Loucy (cell line): ENCODE measurements at regions not wholly inside any gene's neighbourhood (a gene's known extent, or its start where the extent isn't known, plus 50 kb on each side); places are given as distances from the start of the nearest gene placed in this dataset.
"Not testable (repeated sequence)": the region's sequence is repeated elsewhere in the genome, so short reads cannot be mapped to it uniquely, and the experiment has no call there.

ENCODE experiments used
- H2AFZ ChIP-seq: fragments of 200-600 bp; sonication (generic); 2 replicates; pipeline ENCODE4 v1.6.0; 2016; ENCODE audit warnings: antibody characterized with exemption, mild to moderate bottlenecking, low read length, moderate library complexity
- H3F3A ChIP-seq: fragments of 200-600 bp; 2 replicates; pipeline ENCODE4 v1.6.0; 2016; ENCODE audit warnings: antibody characterized with exemption, low read depth, mild to moderate bottlenecking
- H3K27me3 ChIP-seq: fragments of 200-600 bp; sonication (generic); 2 replicates; pipeline ENCODE4 v1.6.1; 2014; ENCODE audit warnings: low read length, mild to moderate bottlenecking; ENCODE audit not compliant: insufficient read depth, poor library complexity, severe bottlenecking
- H3K36me3 ChIP-seq: fragments of 200-600 bp; sonication (generic); 2 replicates; pipeline ENCODE4 v1.6.1; 2016; ENCODE audit warnings: low read length; ENCODE audit not compliant: insufficient read depth
- H3K4me1 ChIP-seq: fragments of 200-600 bp; sonication (generic); 2 replicates; pipeline ENCODE4 v1.5.1; 2014; ENCODE audit warnings: low read length, mild to moderate bottlenecking; ENCODE audit not compliant: insufficient read depth, poor library complexity, severe bottlenecking
- H3K4me2 ChIP-seq: fragments of 200-600 bp; sonication (generic); 2 replicates; pipeline ENCODE4 v1.6.0; 2014; ENCODE audit warnings: antibody characterized with exemption, low read length, low read depth, mild to moderate bottlenecking; ENCODE audit not compliant: poor library complexity, severe bottlenecking
- H3K4me3 ChIP-seq: fragments of 200-600 bp; sonication (generic); 2 replicates; pipeline ENCODE4 v1.5.1; 2014; ENCODE audit warnings: low read length, mild to moderate bottlenecking, mixed read lengths; ENCODE audit not compliant: poor library complexity, severe bottlenecking
- H3K79me2 ChIP-seq: fragments of 200-600 bp; sonication (generic); 2 replicates; pipeline ENCODE4 v1.6.1; 2014; ENCODE audit warnings: low read length; ENCODE audit not compliant: insufficient read depth
- H3K9ac ChIP-seq: fragments of 200-600 bp; sonication (generic); 2 replicates; pipeline ENCODE4 v1.6.0; 2014; ENCODE audit warnings: mild to moderate bottlenecking, low read depth, low read length, moderate library complexity; ENCODE audit not compliant: poor library complexity, severe bottlenecking
- H3K9me2 ChIP-seq: fragments of 200-600 bp; sonication (generic); replicated peaks from 2 replicates; pipeline ENCODE4 v1.6.1; 2016; ENCODE audit warnings: low read depth, low read length, mixed read lengths
- H3K9me3 ChIP-seq: fragments of 200-600 bp; sonication (generic); 2 replicates; pipeline ENCODE4 v1.6.1; 2014; ENCODE audit warnings: mild to moderate bottlenecking, antibody characterized with exemption, low read length, low read depth; ENCODE audit not compliant: insufficient read depth
- H4K20me1 ChIP-seq: fragments of 200-600 bp; sonication (generic); 2 replicates; pipeline ENCODE4 v1.6.0; 2014; ENCODE audit warnings: antibody characterized with exemption, low read length, mild to moderate bottlenecking; ENCODE audit not compliant: insufficient read depth, poor library complexity, severe bottlenecking

GRCh38 chr1:146770998-146771397 is 167.1 kb upstream of the NBPF12 start:
- H3F3A ChIP-seq, H3K9me2 ChIP-seq, H3K9me3 ChIP-seq, H3K4me1 ChIP-seq, H3K79me2 ChIP-seq, H3K36me3 ChIP-seq, H2AFZ ChIP-seq, H3K4me3 ChIP-seq, H3K27me3 ChIP-seq, H3K9ac ChIP-seq, H4K20me1 ChIP-seq, H3K4me2 ChIP-seq: not testable (repeated sequence)

GRCh38 chr1:146763234-146763633 is 174.9 kb upstream of the NBPF12 start:
- not testable (repeated sequence) for H3F3A ChIP-seq, H3K79me2 ChIP-seq, H3K4me2 ChIP-seq, H3K27me3 ChIP-seq, H2AFZ ChIP-seq, H3K9me2 ChIP-seq, H3K9ac ChIP-seq, H3K36me3 ChIP-seq, H3K4me1 ChIP-seq, H3K4me3 ChIP-seq, H4K20me1 ChIP-seq, H3K9me3 ChIP-seq

- not testable (repeated sequence) for H4K20me1 ChIP-seq, H2AFZ ChIP-seq, H3K9me2 ChIP-seq, H3K9ac ChIP-seq, H3K4me2 ChIP-seq, H3K27me3 ChIP-seq, H3K4me3 ChIP-seq, H3F3A ChIP-seq, H3K9me3 ChIP-seq, H3K4me1 ChIP-seq, H3K79me2 ChIP-seq, H3K36me3 ChIP-seq
These were observed 181.3 kb upstream of the NBPF12 start for GRCh38 chr1:146756858-146757257.

- H3F3A ChIP-seq, H4K20me1 ChIP-seq, H3K4me1 ChIP-seq, H2AFZ ChIP-seq, H3K79me2 ChIP-seq, H3K9ac ChIP-seq, H3K4me2 ChIP-seq, H3K9me3 ChIP-seq, H3K4me3 ChIP-seq, H3K36me3 ChIP-seq, H3K27me3 ChIP-seq, H3K9me2 ChIP-seq: not testable (repeated sequence)
These were observed 189.4 kb upstream of the NBPF12 start for GRCh38 chr1:146748686-146749085.

GRCh38 chr1:146731981-146732680 is 206.0 kb upstream of the NBPF12 start:
- H3K79me2 ChIP-seq, H3F3A ChIP-seq, H3K27me3 ChIP-seq, H3K36me3 ChIP-seq, H2AFZ ChIP-seq, H3K4me2 ChIP-seq, H3K4me1 ChIP-seq, H3K9me2 ChIP-seq, H3K9ac ChIP-seq, H4K20me1 ChIP-seq, H3K9me3 ChIP-seq, H3K4me3 ChIP-seq: not testable (repeated sequence)

GRCh38 chr1:146729642-146730344 is 208.3 kb upstream of the NBPF12 start:
- not testable (repeated sequence) for H3K79me2 ChIP-seq, H4K20me1 ChIP-seq, H3K9me2 ChIP-seq, H3K4me2 ChIP-seq, H3K27me3 ChIP-seq, H3K4me1 ChIP-seq, H2AFZ ChIP-seq, H3K36me3 ChIP-seq, H3K4me3 ChIP-seq, H3K9me3 ChIP-seq, H3K9ac ChIP-seq, H3F3A ChIP-seq

GRCh38 chr1:146715054-146715453 is 223.1 kb upstream of the NBPF12 start:
- not testable (repeated sequence) for H3K4me3 ChIP-seq

More at GRCh38 chr1:146715054-146715453, 223.1 kb upstream of the NBPF12 start:
- not testable (repeated sequence) for H3K9ac ChIP-seq, H2AFZ ChIP-seq, H3K9me3 ChIP-seq, H4K20me1 ChIP-seq, H3K4me1 ChIP-seq, H3K9me2 ChIP-seq, H3K4me2 ChIP-seq, H3K36me3 ChIP-seq, H3F3A ChIP-seq, H3K27me3 ChIP-seq, H3K79me2 ChIP-seq
